GM23338 (cell line): ENCODE measurements at regions not wholly inside any gene's neighbourhood (a gene's known extent, or its start where the extent isn't known, plus 50 kb on each side); places are given as distances from the start of the nearest gene placed in this dataset.

Experiments used
- ATAC-seq: fragments of 200-7000 bp; cut with Tn5 transposase; 3 replicates; pipeline ENCODE4 v1.9.1; 2020
- DNase-seq: peaks from one replicate; pipeline ENCODE4 v3.0.0-alpha.2; 2015; ENCODE audit warnings: low spot score
- H2AFZ ChIP-seq: fragments of 200-600 bp; sonication (generic); 2 replicates; pipeline ENCODE4 v1.8.0; 2016; ENCODE audit warnings: antibody characterized with exemption, mild to moderate bottlenecking, moderate library complexity
- H3F3A ChIP-seq: fragments of 200-600 bp; sonication (generic); replicated peaks from 2 replicates; pipeline ENCODE4 v1.8.0; 2017; ENCODE audit warnings: antibody characterized with exemption, mixed run types, low read depth
- H3K27ac ChIP-seq: fragments of 200-600 bp; sonication (generic); 2 replicates; pipeline ENCODE4 v1.6.1; 2016; ENCODE audit warnings: low read depth
- H3K27me3 ChIP-seq: fragments of 200-600 bp; sonication (generic); 2 replicates; pipeline ENCODE4 v1.8.0; 2016; ENCODE audit warnings: mild to moderate bottlenecking, mixed run types, moderate library complexity; ENCODE audit not compliant: insufficient read depth
- H3K36me3 ChIP-seq: fragments of 200-600 bp; sonication (generic); 2 replicates; pipeline ENCODE4 v1.8.0; 2016; ENCODE audit warnings: mild to moderate bottlenecking; ENCODE audit not compliant: insufficient read depth
- H3K4me1 ChIP-seq: fragments of 200-600 bp; sonication (generic); 2 replicates; pipeline ENCODE4 v1.8.0; 2016; ENCODE audit warnings: mild to moderate bottlenecking, moderate library complexity; ENCODE audit not compliant: insufficient read depth
- H3K4me2 ChIP-seq: fragments of 200-600 bp; sonication (generic); 2 replicates; pipeline ENCODE4 v1.7.1; 2017; ENCODE audit warnings: mixed run types
- H3K4me3 ChIP-seq: fragments of 200-600 bp; sonication (generic); 2 replicates; pipeline ENCODE4 v1.6.1; 2016; ENCODE audit warnings: mixed run types
- H3K79me2 ChIP-seq: fragments of 200-600 bp; sonication (generic); replicated peaks from 2 replicates; pipeline ENCODE4 v1.8.0; 2017; ENCODE audit warnings: mild to moderate bottlenecking; ENCODE audit not compliant: insufficient read depth
- H3K9me2 ChIP-seq: fragments of 200-600 bp; sonication (generic); 2 replicates; pipeline ENCODE4 v1.8.0; 2017; ENCODE audit not compliant: insufficient read depth
- H4K20me1 ChIP-seq: fragments of 200-600 bp; sonication (generic); replicated peaks from 2 replicates; pipeline ENCODE4 v1.8.0; 2017; ENCODE audit warnings: mild to moderate bottlenecking; ENCODE audit not compliant: insufficient read depth
- H3K27ac Mint-ChIP-seq: 2 replicates; pipeline ENCODE4 v1.8.0; 2020; ENCODE audit warnings: inconsistent platforms, mild to moderate bottlenecking, moderate library complexity, mixed read lengths
- H3K27me3 Mint-ChIP-seq: 3 replicates; pipeline ENCODE4 v1.8.0; 2022; ENCODE audit warnings: low read depth, mild to moderate bottlenecking, moderate library complexity, mixed read lengths, inconsistent platforms; ENCODE audit not compliant: insufficient read depth, poor library complexity
- H3K36me3 Mint-ChIP-seq: 3 replicates; pipeline ENCODE4 v1.8.0; 2021; ENCODE audit warnings: low read depth, mild to moderate bottlenecking, inconsistent platforms, moderate library complexity, mixed read lengths
- H3K4me1 Mint-ChIP-seq: 3 replicates; pipeline ENCODE4 v1.8.0; 2020; ENCODE audit warnings: mild to moderate bottlenecking, inconsistent platforms, mixed read lengths
- H3K4me3 Mint-ChIP-seq: 3 replicates; pipeline ENCODE4 v1.8.0; 2021; ENCODE audit warnings: moderate library complexity, mild to moderate bottlenecking, inconsistent platforms, mixed read lengths
- H3K9me3 Mint-ChIP-seq: 3 replicates; pipeline ENCODE4 v1.8.0; 2020; ENCODE audit warnings: moderate library complexity, mild to moderate bottlenecking, inconsistent platforms, mixed read lengths
- EZH2phosphoT487 ChIP-seq: fragments of 200-600 bp; sonication (generic); IDR thresholded peaks from one replicate; pipeline ENCODE4 v1.8.1; 2018; ENCODE audit warnings: antibody characterized with exemption; ENCODE audit not compliant: unreplicated experiment
- NANOG ChIP-seq: IDR thresholded peaks from 2 replicates; pipeline ENCODE4 v1.6.1; 2016; ENCODE audit warnings: antibody characterized with exemption, borderline replicate concordance
- STAT1 ChIP-seq: IDR thresholded peaks from one replicate; pipeline ENCODE4 v1.6.1; 2016; ENCODE audit warnings: antibody characterized with exemption; ENCODE audit not compliant: unreplicated experiment
- ZNF114 ChIP-seq: fragments of 250-450 bp; sonication (Bioruptor Pico); IDR thresholded peaks from 2 replicates; pipeline ENCODE4 v1.5.0; 2020; ENCODE audit warnings: mild to moderate bottlenecking, moderate library complexity
- ZNF331 ChIP-seq: fragments of 250-450 bp; sonication (Bioruptor Pico); IDR thresholded peaks from 2 replicates; pipeline ENCODE4 v1.5.0; 2020; ENCODE audit warnings: low read depth, mild to moderate bottlenecking, moderate library complexity
- ZNF462 ChIP-seq: fragments of 250-450 bp; sonication (Bioruptor Pico); IDR thresholded peaks from 2 replicates; pipeline ENCODE4 v1.5.0; 2020; ENCODE audit warnings: mild to moderate bottlenecking, moderate library complexity

GRCh38 chr12:115062741-115063140 lies 378.8 kb upstream of the TBX3 start:
- H3K4me1 ChIP-seq: peaks cover 6% of the 10 kb centered on the region; the same call in 1 of the 2 replicates
- Mint-ChIP-seq H3K4me1 (peaks cover 12% of the 10 kb centered on the region), H3K36me3 (no peaks in the 10 kb centered on the region), H3K27ac (no peak overlapping the region), H3K27me3 (no peaks in the 10 kb centered on the region), H3K9me3 (no peaks in the 10 kb centered on the region), H3K4me3 (no peak overlapping the region)
- H3F3A ChIP-seq: no peaks in the 10 kb centered on the region
- DNase-seq (no peak), ATAC-seq (no peak)
- no peaks in the 10 kb centered on the region for H3K36me3 ChIP-seq
- no peaks in the 10 kb centered on the region for H4K20me1 ChIP-seq
- no peak overlapping the region for H2AFZ ChIP-seq
- TF ChIP-seq ZNF114 (CRISPR knock-in tag) (no peak), STAT1 (no peak), ZNF331 (CRISPR knock-in tag) (no peak), NANOG (no peak), ZNF462 (CRISPR knock-in tag) (no peak), EZH2phosphoT487 (no peak)
- no peak overlapping the region for H3K4me3 ChIP-seq
- no peak overlapping the region for H3K4me2 ChIP-seq
- H3K27ac ChIP-seq: no peak overlapping the region
- no peaks in the 10 kb centered on the region; the same call in 1 of the 2 replicates for H3K9me2 ChIP-seq
- H3K79me2 ChIP-seq: no peaks in the 10 kb centered on the region
- H3K27me3 ChIP-seq: no peaks in the 10 kb centered on the region
